HUES48 (cell line): ENCODE measurements at regions not wholly inside any gene's neighbourhood (a gene's known extent, or its start where the extent isn't known, plus 50 kb on each side); places are given as distances from the start of the nearest gene placed in this dataset.
A peak's percentile ranks its signal among the peaks of the same experiment; 100 is the strongest.

ENCODE experiments used
- H3K27ac ChIP-seq: one replicate; pipeline ENCODE4 v1.7.0; 2013; ENCODE audit warnings: low read depth, low read length, inconsistent platforms
- H3K27me3 ChIP-seq: 2 replicates; pipeline ENCODE4 v1.6.1; 2013; ENCODE audit warnings: mild to moderate bottlenecking, low read length; ENCODE audit not compliant: control insufficient read depth, insufficient read depth
- H3K36me3 ChIP-seq: 2 replicates; pipeline ENCODE4 v1.6.1; 2013; ENCODE audit warnings: low read length; ENCODE audit not compliant: control insufficient read depth, insufficient read depth
- H3K4me1 ChIP-seq: 2 replicates; pipeline ENCODE4 v1.6.1; 2013; ENCODE audit warnings: mild to moderate bottlenecking, low read length; ENCODE audit not compliant: control insufficient read depth, insufficient read depth
- H3K4me3 ChIP-seq: 2 replicates; pipeline ENCODE4 v1.5.1; 2013; ENCODE audit warnings: mild to moderate bottlenecking, low read depth, low read length
- H3K9ac ChIP-seq: 2 replicates; pipeline ENCODE4 v1.6.1; 2013; ENCODE audit warnings: mild to moderate bottlenecking, low read depth, low read length, moderate library complexity
- H3K9me3 ChIP-seq: 2 replicates; pipeline ENCODE4 v1.6.1; 2013; ENCODE audit warnings: low read length; ENCODE audit not compliant: control insufficient read depth, insufficient read depth

- no peak overlapping the region for H3K9ac ChIP-seq
- H3K27ac ChIP-seq, result peak overlapping the region; percentile 54
- peaks cover 27% of the 10 kb centered on the region for H3K4me1 ChIP-seq
- no peak overlapping the region for H3K4me3 ChIP-seq
- H3K9me3 ChIP-seq, result no peaks in the 10 kb centered on the region
- no peaks in the 10 kb centered on the region for H3K27me3 ChIP-seq
- no peaks in the 10 kb centered on the region for H3K36me3 ChIP-seq
Measured at GRCh38 chr6:106799031-106799894, 169.9 kb downstream of the QRSL1 start.

GRCh38 chr6:106797186-106797585 lies 167.8 kb downstream of the QRSL1 start:
- H3K36me3 ChIP-seq, result no peaks in the 10 kb centered on the region
- H3K4me3 ChIP-seq, result no peak overlapping the region
- H3K4me1 ChIP-seq, result peaks cover 11% of the 10 kb centered on the region; the same call in 1 of the 2 replicates
- no peaks in the 10 kb centered on the region for H3K9me3 ChIP-seq
- no peaks in the 10 kb centered on the region for H3K27me3 ChIP-seq
- H3K27ac ChIP-seq, result no peak overlapping the region
- H3K9ac ChIP-seq, result no peak overlapping the region

GRCh38 chr6:106796781-106797180 lies 167.4 kb downstream of the QRSL1 start:
- H3K36me3 ChIP-seq, result no peaks in the 10 kb centered on the region
- H3K9ac ChIP-seq, result no peak overlapping the region
- H3K27ac ChIP-seq, result no peak overlapping the region
- no peak overlapping the region for H3K4me3 ChIP-seq
- H3K27me3 ChIP-seq, result no peaks in the 10 kb centered on the region
- no peaks in the 10 kb centered on the region for H3K9me3 ChIP-seq
- H3K4me1 ChIP-seq, result peaks cover 11% of the 10 kb centered on the region; the same call in 1 of the 2 replicates

GRCh38 chr6:106794129-106794528 lies 164.8 kb downstream of the QRSL1 start:
- Histone ChIP-seq H3K36me3 (no peaks in the 10 kb centered on the region), H3K4me1 (peaks cover 3% of the 10 kb centered on the region; the same call in 1 of the 2 replicates), H3K9me3 (no peaks in the 10 kb centered on the region), H3K9ac (no peak overlapping the region), H3K27me3 (no peaks in the 10 kb centered on the region), H3K4me3 (no peak overlapping the region), H3K27ac (no peak overlapping the region)

- H3K9me3 ChIP-seq, result no peaks in the 10 kb centered on the region
- no peaks in the 10 kb centered on the region for H3K36me3 ChIP-seq
- no peak overlapping the region for H3K9ac ChIP-seq
- no peaks in the 10 kb centered on the region for H3K27me3 ChIP-seq
- H3K4me1 ChIP-seq, result no peaks in the 10 kb centered on the region
- no peak overlapping the region for H3K27ac ChIP-seq
- no peak overlapping the region for H3K4me3 ChIP-seq
Measured at GRCh38 chr6:106792536-106793236, 163.3 kb downstream of the QRSL1 start.

- H3K27ac ChIP-seq, result no peak overlapping the region
- H3K4me3 ChIP-seq, result no peak overlapping the region
- no peak overlapping the region for H3K9ac ChIP-seq
- no peaks in the 10 kb centered on the region for H3K36me3 ChIP-seq
- H3K27me3 ChIP-seq, result no peaks in the 10 kb centered on the region
- no peaks in the 10 kb centered on the region for H3K9me3 ChIP-seq
- H3K4me1 ChIP-seq, result no peaks in the 10 kb centered on the region
Measured at GRCh38 chr6:106790935-106791334, 161.6 kb downstream of the QRSL1 start.

GRCh38 chr6:106790149-106790770 lies 160.9 kb downstream of the QRSL1 start:
- no peaks in the 10 kb centered on the region for H3K4me1 ChIP-seq
- no peaks in the 10 kb centered on the region for H3K27me3 ChIP-seq
- H3K27ac ChIP-seq, result no peak overlapping the region
- no peaks in the 10 kb centered on the region for H3K36me3 ChIP-seq
- H3K9ac ChIP-seq, result no peak overlapping the region
- no peaks in the 10 kb centered on the region for H3K9me3 ChIP-seq
- H3K4me3 ChIP-seq, result no peak overlapping the region

GRCh38 chr6:106789428-106790148 lies 160.2 kb downstream of the QRSL1 start:
- no peak overlapping the region for H3K27ac ChIP-seq
- H3K9me3 ChIP-seq, result no peaks in the 10 kb centered on the region
- H3K4me1 ChIP-seq, result no peaks in the 10 kb centered on the region
- no peaks in the 10 kb centered on the region for H3K27me3 ChIP-seq
- no peak overlapping the region for H3K9ac ChIP-seq
- no peak overlapping the region for H3K4me3 ChIP-seq
- H3K36me3 ChIP-seq, result no peaks in the 10 kb centered on the region

- no peaks in the 10 kb centered on the region for H3K4me1 ChIP-seq
- H3K27ac ChIP-seq, result no peak overlapping the region
- H3K27me3 ChIP-seq, result no peaks in the 10 kb centered on the region
- H3K36me3 ChIP-seq, result no peaks in the 10 kb centered on the region
- no peak overlapping the region for H3K9ac ChIP-seq
- H3K9me3 ChIP-seq, result no peaks in the 10 kb centered on the region
- H3K4me3 ChIP-seq, result no peak overlapping the region
Measured at GRCh38 chr6:106788761-106789160, 159.4 kb downstream of the QRSL1 start.

- H3K27ac ChIP-seq, result no peak overlapping the region
- H3K9ac ChIP-seq, result no peak overlapping the region
- no peaks in the 10 kb centered on the region for H3K36me3 ChIP-seq
- no peaks in the 10 kb centered on the region for H3K4me1 ChIP-seq
- no peaks in the 10 kb centered on the region for H3K27me3 ChIP-seq
- no peaks in the 10 kb centered on the region for H3K9me3 ChIP-seq
- no peak overlapping the region for H3K4me3 ChIP-seq
Measured at GRCh38 chr6:106787327-106788196, 158.2 kb downstream of the QRSL1 start.
